GM12892 (cell line): ENCODE measurements at regions not wholly inside any gene's neighbourhood (a gene's known extent, or its start where the extent isn't known, plus 50 kb on each side); places are given as distances from the start of the nearest gene placed in this dataset.

ENCODE experiments used
- POLR2A ChIP-seq: IDR thresholded peaks from 2 replicates; pipeline ENCODE4 v1.6.1; 2011; ENCODE audit warnings: low read depth, low read length, control low read depth
- POLR2AphosphoS5 ChIP-seq: IDR thresholded peaks from 2 replicates; pipeline ENCODE4 v1.6.1; 2011; ENCODE audit warnings: low read depth, low read length, control low read depth

GRCh38 chr14:41404126-41404525, 202.6 kb upstream of the LRFN5 start:
- no peak for TF ChIP-seq POLR2A
- no peak for TF ChIP-seq POLR2AphosphoS5
